ENCODE measurements at regions not wholly inside any gene's neighbourhood (a gene's known extent, or its start where the extent isn't known, plus 50 kb on each side); places are given as distances from the start of the nearest gene placed in this dataset.

GRCh38 chr2:200254773-200255172 is 51.7 kb upstream of the SPATS2L start:
- Histone ChIP-seq H3K27me3 (replicated peaks; ENCODE audit: insufficient read depth, low read depth, low read length, poor library complexity) (no peaks in the 10 kb centered on the region), H3K4me1 (ENCODE audit: insufficient read depth, low read length, poor library complexity, severe bottlenecking) (no peaks in the 10 kb centered on the region), H3K9me3 (ENCODE audit: low read depth, low read length, poor library complexity, severe bottlenecking) (no peaks in the 10 kb centered on the region), H3K36me3 (ENCODE audit: insufficient read depth, low read length, poor library complexity, severe bottlenecking) (no peaks in the 10 kb centered on the region), H3K4me3 (ENCODE audit: low read depth, low read length, poor library complexity, severe bottlenecking) (no peak overlapping the region), H3K27ac (ENCODE audit: low read depth, low read length, poor library complexity, severe bottlenecking) (no peak overlapping the region)
- POLR2A ChIA-PET (ENCODE audit: low non-redundant PET): no interaction called here
- intact Hi-C loops (cut with micrococcal nuclease; ENCODE audit: unreplicated experiment): no loop called here
- CTCF ChIA-PET: no interaction called here
- no peak for TF ChIP-seq CTCF (conservative IDR thresholded peaks at IDR 0.05; ENCODE audit: low read depth, low read length)
- TF ChIP-seq EZH2 (IDR thresholded peaks at IDR 0.05; ENCODE audit: borderline replicate concordance, low read depth, low read length, poor library complexity, severe bottlenecking): no peak
- no TSS peak for BruUV-seq (replicated peaks)
- DNase-seq (ENCODE audit: low spot score): no peak

GRCh38 chr2:200255549-200255948 is 50.9 kb upstream of the SPATS2L start:
- no peaks in the 10 kb centered on the region for H3K4me1 ChIP-seq (ENCODE audit: insufficient read depth, low read length, poor library complexity, severe bottlenecking)
- H3K36me3 ChIP-seq (ENCODE audit: insufficient read depth, low read length, poor library complexity, severe bottlenecking): no peaks in the 10 kb centered on the region
- intact Hi-C loops (cut with micrococcal nuclease; ENCODE audit: unreplicated experiment): no loop called here
- CTCF ChIA-PET: no interaction called here
- no peak overlapping the region for H3K4me3 ChIP-seq (ENCODE audit: low read depth, low read length, poor library complexity, severe bottlenecking)
- DNase-seq (ENCODE audit: low spot score): no peak
- no peak overlapping the region for H3K27ac ChIP-seq (ENCODE audit: low read depth, low read length, poor library complexity, severe bottlenecking)
- POLR2A ChIA-PET (ENCODE audit: low non-redundant PET): no interaction called here
- no peaks in the 10 kb centered on the region for H3K9me3 ChIP-seq (ENCODE audit: low read depth, low read length, poor library complexity, severe bottlenecking)
- BruUV-seq (replicated peaks): no TSS peak
- H3K27me3 ChIP-seq (replicated peaks; ENCODE audit: insufficient read depth, low read depth, low read length, poor library complexity): no peaks in the 10 kb centered on the region
- no peak for TF ChIP-seq EZH2 (IDR thresholded peaks at IDR 0.05; ENCODE audit: borderline replicate concordance, low read depth, low read length, poor library complexity, severe bottlenecking)
- no peak for TF ChIP-seq CTCF (conservative IDR thresholded peaks at IDR 0.05; ENCODE audit: low read depth, low read length)

All from A673 (cell line).